HG02884 (cell line): ENCODE measurements at regions not wholly inside any gene's neighbourhood (a gene's known extent, or its start where the extent isn't known, plus 50 kb on each side); places are given as distances from the start of the nearest gene placed in this dataset.

Source experiments
- ATAC-seq: cut with Tn5 transposase; IDR thresholded peaks from one replicate; pipeline ENCODE4 v1.9.1; 2021; ENCODE audit warnings: mild to moderate bottlenecking, moderate library complexity; ENCODE audit not compliant: unreplicated experiment

GRCh38 chr2:64311948-64312621 is 141.9 kb upstream of the LGALSL start:
- ATAC-seq: no peak

- ATAC-seq: no peak
These were observed 141.2 kb upstream of the LGALSL start for GRCh38 chr2:64312622-64313397.

GRCh38 chr2:64313398-64313723 is 140.6 kb upstream of the LGALSL start:
- ATAC-seq: no peak

GRCh38 chr2:64315291-64315960 is 138.5 kb upstream of the LGALSL start:
- ATAC-seq: no peak

GRCh38 chr2:64317707-64318475 is 136.1 kb upstream of the LGALSL start:
- no peak for ATAC-seq

- ATAC-seq: no peak
These were observed 135.6 kb upstream of the LGALSL start for GRCh38 chr2:64318476-64318748.

- ATAC-seq: no peak
These were observed 134.1 kb upstream of the LGALSL start for GRCh38 chr2:64319896-64320295.

GRCh38 chr2:64322433-64322832 is 131.5 kb upstream of the LGALSL start:
- ATAC-seq: no peak

GRCh38 chr2:64323197-64323596 is 130.8 kb upstream of the LGALSL start:
- ATAC-seq: no peak

- no peak for ATAC-seq
These were observed 129.1 kb upstream of the LGALSL start for GRCh38 chr2:64324746-64325410.

GRCh38 chr2:64325477-64325851 is 128.5 kb upstream of the LGALSL start:
- no peak for ATAC-seq

GRCh38 chr2:64325852-64326577 is 127.9 kb upstream of the LGALSL start:
- ATAC-seq: peak; percentile 88

GRCh38 chr2:64326578-64327050 is 127.3 kb upstream of the LGALSL start:
- no peak for ATAC-seq

- no peak for ATAC-seq
These were observed 126.8 kb upstream of the LGALSL start for GRCh38 chr2:64327129-64327509.

- no peak for ATAC-seq
These were observed 126.2 kb upstream of the LGALSL start for GRCh38 chr2:64327510-64328414.

GRCh38 chr2:64328415-64328722 is 125.6 kb upstream of the LGALSL start:
- ATAC-seq: no peak

- no peak for ATAC-seq
These were observed 125.2 kb upstream of the LGALSL start for GRCh38 chr2:64328756-64329155.

GRCh38 chr2:64329848-64330247 is 124.1 kb upstream of the LGALSL start:
- ATAC-seq: no peak

GRCh38 chr2:64330281-64331113 is 123.5 kb upstream of the LGALSL start:
- ATAC-seq: no peak
